SU-DHL-6 (cell line): ENCODE measurements at regions not wholly inside any gene's neighbourhood (a gene's known extent, or its start where the extent isn't known, plus 50 kb on each side); places are given as distances from the start of the nearest gene placed in this dataset.
"Not testable (repeated sequence)": the region's sequence is repeated elsewhere in the genome, so short reads cannot be mapped to it uniquely, and the experiment has no call there.

Experiments used
- CTCF ChIP-seq: fragments of 200-600 bp; sonication (generic); IDR thresholded peaks from one replicate; pipeline ENCODE4 v1.5.1; 2017; ENCODE audit warnings: antibody characterized with exemption, mild to moderate bottlenecking, low read length, moderate library complexity; ENCODE audit not compliant: insufficient read depth, poor library complexity, severe bottlenecking
- EZH2phosphoT487 ChIP-seq: fragments of 200-600 bp; sonication (generic), shearing (Covaris generic); conservative IDR thresholded peaks from 2 replicates; pipeline ENCODE4 v1.6.1; 2018; ENCODE audit warnings: mild to moderate bottlenecking, antibody characterized with exemption, low read length, moderate library complexity, mixed read lengths

GRCh38 chr2:87683961-87684360 is 63.9 kb upstream of the PLGLB2 start:
- TF ChIP-seq CTCF, EZH2phosphoT487: not testable (repeated sequence)
